GM19238 (cell line): ENCODE measurements at regions not wholly inside any gene's neighbourhood (a gene's known extent, or its start where the extent isn't known, plus 50 kb on each side); places are given as distances from the start of the nearest gene placed in this dataset.

Experiments
- DNase-seq: peaks from one replicate; pipeline ENCODE4 v3.0.0; 2011; ENCODE audit warnings: low spot score; ENCODE audit not compliant: insufficient read length

DNA sequence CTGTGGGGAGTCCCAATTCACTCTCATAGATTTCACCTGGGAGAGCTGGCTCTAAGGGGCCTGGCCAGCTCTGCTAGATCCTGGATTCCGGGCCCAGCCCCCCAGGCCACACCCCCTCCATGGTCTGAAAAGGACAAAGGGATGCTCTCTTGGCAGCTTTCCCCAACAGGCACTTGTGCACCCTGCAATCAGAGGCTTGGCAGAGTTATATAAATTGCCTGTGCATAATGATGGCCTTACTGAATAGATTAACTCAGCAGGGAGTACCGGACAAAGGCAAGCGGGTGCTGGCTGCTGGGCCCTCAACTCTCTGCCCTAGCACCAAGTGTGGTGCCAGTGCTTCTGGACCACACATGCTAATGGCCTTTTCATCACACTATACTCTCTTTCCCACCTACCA is 461.6 kb downstream of the BUD13 start:
- DNase-seq, result no peak

DNA sequence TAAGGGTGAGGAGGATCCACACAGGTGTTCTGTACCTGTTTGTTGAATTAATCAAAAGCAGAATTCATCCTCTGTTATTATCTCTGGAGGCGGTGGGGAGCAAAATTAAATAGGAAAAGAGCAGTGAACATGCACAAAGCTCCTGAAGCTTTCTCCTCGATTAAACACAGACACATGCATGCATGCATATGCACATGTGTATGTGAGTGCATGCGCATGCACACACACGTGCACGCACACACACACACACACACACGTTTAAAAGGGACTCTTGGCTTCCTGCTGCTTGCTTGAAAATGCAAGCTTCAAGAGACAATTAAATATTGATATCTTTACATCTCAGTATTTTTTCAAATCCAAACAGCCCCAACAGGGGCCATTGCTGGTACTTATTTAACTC is 462.1 kb downstream of the BUD13 start:
- no peak for DNase-seq

DNA sequence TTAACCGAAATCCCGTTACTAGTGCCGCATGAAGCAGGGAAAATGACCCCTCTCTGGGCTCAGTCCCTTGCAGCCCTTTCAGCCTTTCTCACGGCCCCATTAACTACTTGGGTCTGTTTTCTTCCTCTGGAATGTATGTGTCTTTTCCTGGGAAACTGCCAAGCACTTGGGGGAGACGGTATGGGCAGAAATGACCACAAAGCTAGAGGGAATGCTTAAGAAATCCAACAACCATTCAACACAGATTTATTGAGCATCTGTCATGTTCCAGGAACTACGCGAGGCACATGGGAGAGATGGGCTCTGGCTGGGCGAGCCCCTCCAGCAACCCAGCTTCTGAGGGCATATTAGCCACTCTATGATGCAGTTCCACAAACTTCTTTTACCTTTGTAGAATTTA is 462.6 kb downstream of the BUD13 start:
- DNase-seq, result no peak

GRCh38 chr11:116309446-116309845 is 463.3 kb downstream of the BUD13 start:
- no peak for DNase-seq

DNA sequence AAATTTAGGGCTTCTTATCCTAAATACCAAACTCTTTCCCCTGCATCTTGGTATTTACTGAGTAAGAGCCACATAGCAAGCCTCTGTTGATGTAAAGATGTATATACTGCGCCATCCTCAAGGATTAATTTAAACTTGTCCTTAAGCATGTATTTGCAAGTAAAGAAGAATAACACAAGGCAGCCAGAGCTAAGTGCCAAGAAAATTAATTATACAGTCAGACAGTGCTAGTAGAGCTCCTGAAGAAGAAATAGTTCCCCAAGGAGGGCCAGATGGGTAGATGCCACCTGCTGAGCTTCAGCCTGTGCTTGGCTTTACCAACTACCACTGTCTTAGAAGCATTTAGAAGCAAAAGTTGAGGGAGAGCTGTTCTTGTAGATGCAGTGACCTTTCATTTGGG is 470.0 kb downstream of the BUD13 start:
- DNase-seq, result no peak

- no peak for DNase-seq
These were observed 471.6 kb downstream of the BUD13 start for GRCh38 chr11:116301141-116301540.

DNA sequence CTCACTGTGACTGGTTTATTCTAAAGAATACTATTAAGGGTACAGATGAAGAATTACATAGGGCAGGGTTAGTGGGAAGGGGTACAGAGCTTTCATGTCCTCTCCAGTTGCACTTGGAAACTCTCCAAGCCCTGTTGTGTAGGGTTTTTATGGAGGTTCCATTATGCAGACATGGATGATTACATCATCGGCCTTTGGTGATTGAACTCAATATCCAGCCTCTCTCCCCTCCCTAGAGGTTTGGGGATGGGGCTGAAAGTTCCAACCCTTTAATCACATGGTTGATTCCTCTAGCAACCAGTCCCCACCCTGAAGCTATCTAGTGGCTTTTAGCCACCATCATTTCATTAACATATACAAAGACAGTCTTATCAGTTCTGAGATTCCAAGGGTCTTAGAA is 472.6 kb downstream of the BUD13 start:
- DNase-seq, result no peak

DNA sequence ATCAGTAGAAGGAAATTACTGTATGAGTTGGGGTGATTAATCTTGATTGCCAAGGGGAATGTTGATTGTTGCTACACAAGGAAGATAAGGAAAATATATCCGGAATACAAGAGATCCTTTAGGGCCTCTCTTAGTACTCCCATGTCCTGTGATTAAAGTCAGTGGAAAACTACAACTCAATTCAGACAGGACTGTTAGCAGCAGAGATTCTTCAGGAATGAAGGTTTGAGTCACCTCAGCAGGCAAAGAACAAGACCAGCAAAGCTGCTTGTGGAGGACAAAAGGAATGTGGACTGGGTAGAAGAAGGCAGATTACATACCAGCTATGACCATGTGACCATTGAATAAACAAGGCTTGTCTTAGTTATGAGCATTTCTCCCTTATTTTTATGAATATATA is 478.2 kb downstream of the BUD13 start:
- DNase-seq, result no peak

DNA sequence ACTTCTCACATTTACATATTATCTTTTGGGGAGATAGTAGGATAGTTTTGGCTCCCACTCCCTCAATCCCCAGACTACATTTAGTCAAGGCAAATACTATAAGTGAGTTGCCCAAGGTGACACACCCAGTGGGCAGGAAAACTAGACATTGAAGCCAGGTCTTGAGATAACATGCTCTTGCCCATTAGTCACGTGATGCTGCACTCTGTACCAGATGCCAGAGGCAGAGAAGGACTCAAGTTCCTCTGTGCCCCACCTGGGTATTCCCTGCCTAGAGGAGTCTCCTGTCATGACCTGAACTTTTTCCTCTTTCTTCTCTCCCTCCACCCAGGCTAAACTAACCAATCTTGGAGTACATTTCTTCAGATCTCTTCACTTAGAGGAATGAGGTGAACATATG is 484.9 kb downstream of the BUD13 start:
- DNase-seq, result no peak

DNA sequence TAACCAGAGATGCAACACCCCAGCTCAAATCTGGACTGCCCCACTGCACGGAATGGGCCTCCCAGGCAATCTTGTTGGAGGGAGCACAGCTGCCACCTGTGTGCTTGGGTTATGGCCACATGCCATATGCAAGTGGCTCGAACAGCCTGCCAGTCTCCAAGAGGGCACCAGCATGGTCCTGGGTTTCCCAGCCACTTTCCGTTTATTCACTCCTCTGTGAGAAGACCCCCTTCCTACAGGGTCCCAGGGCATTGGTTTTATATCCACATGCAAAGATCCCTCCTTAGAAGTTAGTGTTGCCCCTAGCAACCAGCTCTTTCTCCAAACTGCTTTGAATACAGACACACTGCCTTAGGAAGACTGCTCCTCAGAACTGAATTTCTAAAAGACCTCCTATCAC is 487.8 kb downstream of the BUD13 start:
- no peak for DNase-seq

- no peak for DNase-seq
These were observed 489.5 kb downstream of the BUD13 start for GRCh38 chr11:116283300-116283699.

- DNase-seq, result no peak
These were observed 490.3 kb downstream of the BUD13 start for GRCh38 chr11:116282481-116282880.

GRCh38 chr11:116281173-116282160 is 491.3 kb downstream of the BUD13 start:
- DNase-seq, result no peak

GRCh38 chr11:116279511-116279910 is 493.3 kb downstream of the BUD13 start:
- DNase-seq, result no peak

GRCh38 chr11:116278076-116278475 is 494.7 kb downstream of the BUD13 start:
- DNase-seq, result no peak

DNA sequence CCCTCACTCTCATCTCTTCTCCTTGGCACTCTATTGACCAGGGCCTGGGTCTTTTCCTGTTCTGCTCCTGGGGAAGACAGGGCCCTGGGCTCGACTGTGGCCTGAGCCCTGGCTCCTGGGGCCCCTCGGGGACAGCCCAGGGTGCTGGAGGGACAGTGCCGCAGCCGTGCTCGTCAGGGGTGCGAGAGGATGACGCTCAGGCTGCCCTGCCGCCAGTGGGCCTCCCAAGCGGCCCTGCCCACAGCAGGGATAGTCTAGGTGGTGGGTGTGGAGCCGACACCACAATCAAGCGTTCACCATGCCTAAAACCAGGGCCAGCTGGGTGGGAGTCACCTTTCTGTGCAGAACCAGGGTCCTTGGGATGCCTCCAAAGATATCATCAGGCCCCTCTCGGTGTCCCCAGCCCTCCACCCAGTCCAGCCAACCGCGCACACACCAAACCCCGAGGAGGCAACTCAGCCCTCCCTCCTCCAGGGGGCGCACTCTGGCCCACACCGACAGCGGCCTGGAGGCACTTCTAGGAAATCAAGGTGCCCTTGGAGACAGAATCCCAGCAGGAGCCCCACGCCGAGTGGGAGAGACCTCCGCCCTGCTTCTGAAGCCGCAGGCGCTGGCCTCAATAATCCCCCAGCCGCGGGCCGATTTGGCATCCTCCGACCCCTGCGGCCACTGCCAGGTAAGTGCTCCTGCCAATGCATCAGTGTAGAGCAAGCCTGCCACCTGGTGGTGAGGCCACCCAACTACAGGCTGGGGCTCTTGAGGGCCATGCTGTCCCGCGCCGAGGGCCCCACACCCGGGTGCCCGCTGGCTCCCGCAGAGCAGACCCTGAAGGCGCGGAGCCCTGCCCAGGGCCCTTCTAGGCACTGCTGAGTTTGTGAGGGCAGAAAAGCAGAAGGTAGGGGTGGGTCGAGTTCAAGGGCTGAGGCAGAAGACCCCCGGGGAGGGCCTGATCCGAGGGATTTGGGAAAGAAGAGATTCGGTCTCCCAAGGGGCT is 496.4 kb downstream of the BUD13 start:
- peak; percentile 67 for DNase-seq

GRCh38 chr11:116275635-116276034 is 497.2 kb downstream of the BUD13 start:
- DNase-seq, result no peak

- DNase-seq, result no peak
These were observed 498.3 kb downstream of the BUD13 start for GRCh38 chr11:116274521-116274920.

- no peak for DNase-seq
These were observed 500.5 kb downstream of the BUD13 start for GRCh38 chr11:116272181-116272789.

GRCh38 chr11:116271479-116271878 is 501.3 kb downstream of the BUD13 start:
- DNase-seq, result no peak

- DNase-seq, result no peak
These were observed 505.6 kb downstream of the BUD13 start for GRCh38 chr11:116267146-116267545.

GRCh38 chr11:116263770-116264169 is 509.0 kb downstream of the BUD13 start:
- DNase-seq, result no peak
